GOT3 (cell line): ENCODE measurements at regions not wholly inside any gene's neighbourhood (a gene's known extent, or its start where the extent isn't known, plus 50 kb on each side); places are given as distances from the start of the nearest gene placed in this dataset.
"Not testable (repeated sequence)": the region's sequence is repeated elsewhere in the genome, so short reads cannot be mapped to it uniquely, and the experiment has no call there.

ENCODE experiments used
- DNase-seq: peaks from one replicate; lab custom pipeline; 2025; ENCODE audit warnings: mixed read lengths; lab: John Stamatoyannopoulos, UW

DNA sequence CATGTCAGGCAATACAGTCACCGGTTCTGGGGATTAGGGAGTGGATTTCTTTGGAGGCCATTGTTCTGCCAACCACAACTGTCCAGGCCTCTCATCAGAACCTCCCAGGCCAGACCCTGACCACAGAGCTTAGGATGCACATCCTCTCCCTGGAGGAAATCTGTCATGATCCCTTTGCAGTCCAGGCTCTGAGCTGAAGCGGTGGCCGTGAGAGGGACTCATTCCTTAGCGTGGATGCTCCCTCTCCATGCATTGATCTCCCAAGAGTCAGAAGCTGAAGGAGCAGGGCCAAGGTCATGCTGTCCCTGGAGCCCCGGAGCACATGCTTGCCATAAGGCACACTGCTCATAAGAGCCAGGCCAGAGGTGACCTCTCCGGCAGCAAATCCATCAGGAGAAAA, 181.4 kb downstream of the COPRS start:
- no peak for DNase-seq

DNA sequence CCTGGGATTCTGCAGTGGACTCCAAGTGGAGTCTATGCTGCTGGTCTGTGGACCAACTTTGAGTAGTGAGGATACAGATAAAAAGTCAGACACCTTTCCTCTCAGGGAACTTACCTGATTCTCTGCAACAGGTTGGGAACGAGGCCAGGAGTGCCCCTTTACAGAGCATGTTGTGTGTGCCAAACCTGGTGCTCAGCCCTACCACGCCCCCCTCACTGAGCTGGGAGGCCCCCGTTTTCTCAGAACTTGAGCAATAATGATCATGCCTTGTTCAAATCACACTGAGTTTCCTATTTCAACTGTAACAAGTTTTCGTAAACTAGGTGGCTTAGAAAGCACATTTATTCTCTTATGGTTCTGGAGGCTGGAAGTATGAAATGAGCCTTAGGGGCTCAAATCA, 182.0 kb downstream of the COPRS start:
- DNase-seq = no peak

DNA sequence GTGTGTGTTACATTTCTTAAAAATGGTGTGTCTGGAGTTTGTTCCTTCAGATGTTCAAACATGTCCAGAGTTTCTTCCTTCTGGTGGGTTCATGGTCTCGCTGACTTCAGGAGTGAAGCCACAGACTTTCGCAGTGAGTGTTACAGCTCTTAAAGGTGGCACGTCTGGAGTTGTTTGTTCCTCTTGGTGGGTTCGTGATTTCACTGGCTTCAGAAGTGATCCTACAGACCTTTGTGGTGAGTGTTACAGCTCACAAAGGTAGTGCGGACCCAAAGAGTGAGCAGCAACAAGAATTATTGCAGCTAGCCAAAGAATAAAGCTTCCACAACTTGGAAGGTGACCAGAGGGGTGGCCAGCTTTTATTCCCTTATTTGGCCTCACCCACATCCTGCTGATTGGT, 183.7 kb downstream of the COPRS start:
- DNase-seq = not testable (repeated sequence)

DNA sequence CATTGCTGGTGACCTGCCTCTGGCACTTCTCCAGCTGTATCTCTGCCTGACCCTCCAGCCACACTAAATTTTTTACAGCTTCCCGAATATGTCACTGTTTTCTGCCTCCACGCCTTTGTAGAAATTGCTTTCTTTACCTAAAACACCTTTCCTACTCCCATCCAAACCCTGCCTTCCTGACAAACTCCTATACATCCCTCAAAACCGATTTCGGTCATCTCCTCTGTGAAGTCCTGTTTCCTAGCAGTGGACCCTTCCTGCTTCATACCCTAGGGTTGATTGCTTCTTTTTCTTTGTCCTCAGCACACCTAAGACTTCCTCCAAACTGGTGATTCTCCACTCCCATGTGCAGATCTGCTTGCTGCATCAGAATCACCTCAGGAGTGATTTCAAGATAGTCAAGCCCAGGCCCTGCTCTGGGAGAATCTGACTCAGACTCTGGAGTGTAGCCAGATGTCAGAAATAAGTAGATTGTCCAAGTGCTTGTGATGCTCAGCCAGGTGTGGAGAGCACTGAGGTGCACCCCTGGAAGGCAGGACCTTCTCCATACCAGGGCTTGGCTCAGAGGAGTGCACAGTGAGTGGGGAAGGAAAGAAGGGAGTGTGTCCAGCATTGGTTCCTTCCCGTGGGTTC, 184.2 kb downstream of the COPRS start:
- no peak for DNase-seq

DNA sequence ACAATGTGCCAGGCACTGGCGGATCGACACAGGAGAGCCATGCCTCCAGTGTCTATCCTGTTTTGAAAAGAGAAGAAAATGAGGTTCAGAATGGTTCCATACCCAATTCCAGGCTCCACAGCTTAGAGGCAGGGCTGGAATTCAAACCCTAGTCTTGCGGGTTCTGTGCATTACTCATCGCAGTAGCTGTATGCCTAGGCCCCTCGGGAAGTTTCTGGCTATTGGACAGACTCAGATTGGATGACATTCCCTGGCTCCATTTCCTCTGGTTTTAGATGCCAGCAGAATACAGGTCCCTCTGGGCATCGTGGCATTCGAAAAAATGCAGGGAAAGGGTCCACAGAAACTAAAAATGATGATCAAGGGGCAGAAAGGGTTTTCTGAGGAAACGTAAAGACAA, 184.7 kb downstream of the COPRS start:
- DNase-seq = no peak

DNA sequence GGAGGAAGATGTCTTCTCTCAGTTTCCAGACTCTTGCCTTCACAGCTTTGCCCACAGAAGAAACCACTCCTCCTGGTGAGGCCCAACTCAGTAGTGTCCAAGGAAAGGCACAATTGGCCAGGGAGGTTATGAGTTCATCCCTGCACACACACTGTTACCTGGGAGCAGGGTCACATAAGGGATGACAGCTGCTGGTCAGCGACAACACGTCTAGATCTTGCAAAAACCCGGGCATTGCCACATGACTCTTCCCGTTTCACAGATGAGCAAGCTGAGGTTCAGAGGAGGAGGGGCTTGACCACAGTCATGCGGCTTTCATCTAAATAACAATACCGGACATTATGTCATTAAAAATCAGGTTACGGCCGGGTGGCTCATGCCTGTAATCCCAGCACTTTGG, 186.0 kb downstream of the COPRS start:
- no peak for DNase-seq

DNA sequence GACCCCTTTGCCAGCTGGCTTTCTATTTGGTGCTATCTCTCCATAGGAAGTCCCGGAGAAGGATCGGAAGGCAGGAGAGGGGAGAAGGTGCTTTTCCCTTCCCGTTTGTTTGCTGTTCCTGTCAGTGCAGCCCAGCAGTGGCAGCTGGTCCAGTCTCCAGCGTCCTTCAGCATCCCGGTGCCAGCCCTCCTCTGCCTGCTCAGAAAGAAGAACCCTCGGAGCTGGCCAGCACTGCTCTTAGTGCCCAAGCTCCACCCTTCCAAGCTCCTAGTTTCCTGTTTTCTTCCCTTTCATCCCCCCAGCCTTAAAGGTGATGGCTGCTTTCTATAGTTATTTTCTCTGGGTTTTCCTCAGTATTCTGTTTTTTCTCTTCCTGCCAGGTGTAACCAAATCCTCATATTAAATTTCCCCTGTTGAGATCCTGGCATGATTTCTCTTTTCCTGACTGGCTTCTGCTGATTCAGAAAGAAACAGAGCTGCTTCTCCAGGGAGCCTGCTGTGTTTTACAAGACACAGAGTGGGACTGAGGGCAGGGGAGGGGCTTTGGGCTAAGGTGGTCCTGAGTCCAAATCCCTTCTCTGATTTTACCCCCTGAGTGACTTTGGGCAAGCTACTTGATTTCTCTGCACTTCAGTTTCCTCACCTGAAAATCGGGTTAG, 186.8 kb downstream of the COPRS start:
- DNase-seq = no peak

DNA sequence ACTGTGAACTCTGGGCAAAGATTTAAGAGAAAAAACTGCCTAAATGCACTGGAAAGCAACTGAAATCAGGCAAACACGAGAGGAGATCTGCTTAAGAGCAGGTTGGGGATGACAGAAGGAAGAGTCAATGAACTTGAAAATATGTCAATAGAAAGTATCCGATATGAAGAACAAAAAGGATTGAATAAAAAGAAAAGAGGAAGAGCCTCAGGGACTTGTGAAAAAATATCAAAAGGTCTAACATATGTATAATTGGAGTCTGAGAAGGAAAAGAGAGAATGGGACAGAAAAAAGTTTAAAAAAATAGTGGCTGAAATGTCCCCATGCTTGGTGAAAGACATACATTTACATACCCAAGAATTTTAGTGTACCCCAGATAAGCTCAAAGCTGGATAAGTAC, 195.5 kb downstream of the COPRS start:
- DNase-seq = no peak

DNA sequence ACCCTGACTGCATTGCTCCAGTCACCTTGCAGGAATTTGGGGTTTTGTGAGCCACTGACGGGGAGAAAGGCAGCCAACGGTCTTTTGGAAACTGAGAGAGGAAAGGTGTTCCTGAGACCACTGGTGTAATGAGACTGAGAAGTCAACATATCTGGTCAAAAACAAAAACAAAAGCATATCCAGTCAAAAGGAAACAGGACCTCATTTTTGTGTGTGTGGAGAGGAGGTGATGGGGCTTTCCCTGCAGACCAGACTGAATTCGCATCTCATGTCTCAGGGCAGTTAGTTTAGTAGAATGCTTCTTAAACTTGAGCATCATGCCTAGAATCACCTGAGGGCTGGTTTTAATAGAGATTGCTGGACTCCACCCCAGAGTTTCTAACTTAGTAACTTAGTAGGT, 198.4 kb downstream of the COPRS start:
- no peak for DNase-seq

DNA sequence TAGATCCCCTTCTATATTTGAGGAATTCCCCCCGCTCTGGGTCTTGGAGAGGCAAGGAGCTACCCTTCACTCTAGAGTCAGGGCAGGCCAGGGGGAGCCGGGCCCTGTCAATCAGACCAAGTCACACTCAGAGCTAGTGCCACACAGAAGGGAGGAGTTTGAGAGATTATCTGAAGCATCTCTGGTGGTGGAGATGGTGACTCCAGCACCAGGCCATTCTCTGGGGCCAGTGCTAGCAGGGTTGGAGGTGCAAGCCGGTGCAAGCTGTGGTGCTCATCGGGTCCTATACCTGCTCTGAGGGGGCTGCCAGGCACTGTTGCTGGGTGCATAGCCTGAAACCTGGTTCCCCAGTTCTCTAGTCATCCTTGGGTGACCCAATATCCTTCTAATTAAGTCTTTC, 201.2 kb downstream of the COPRS start:
- no peak for DNase-seq

DNA sequence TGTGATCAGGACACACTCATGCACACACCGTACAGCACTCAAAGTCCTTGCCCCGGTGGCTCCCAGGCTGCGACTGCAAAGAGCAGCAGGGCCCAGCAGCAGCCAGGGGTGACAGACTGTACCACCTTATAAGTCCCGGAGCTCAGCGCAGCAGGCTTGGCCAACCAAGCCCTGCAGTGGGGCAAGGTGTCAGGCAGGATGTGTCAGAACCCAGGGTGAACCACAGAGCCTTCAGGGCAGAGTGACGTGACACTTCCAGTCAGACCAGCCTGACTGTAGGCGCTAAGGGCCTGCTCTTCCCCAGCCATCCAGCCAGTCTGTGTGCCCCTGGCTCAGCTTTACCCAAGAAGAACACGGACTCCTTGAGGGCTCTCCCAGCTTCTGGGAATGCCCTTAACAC, 204.1 kb downstream of the COPRS start:
- no peak for DNase-seq

DNA sequence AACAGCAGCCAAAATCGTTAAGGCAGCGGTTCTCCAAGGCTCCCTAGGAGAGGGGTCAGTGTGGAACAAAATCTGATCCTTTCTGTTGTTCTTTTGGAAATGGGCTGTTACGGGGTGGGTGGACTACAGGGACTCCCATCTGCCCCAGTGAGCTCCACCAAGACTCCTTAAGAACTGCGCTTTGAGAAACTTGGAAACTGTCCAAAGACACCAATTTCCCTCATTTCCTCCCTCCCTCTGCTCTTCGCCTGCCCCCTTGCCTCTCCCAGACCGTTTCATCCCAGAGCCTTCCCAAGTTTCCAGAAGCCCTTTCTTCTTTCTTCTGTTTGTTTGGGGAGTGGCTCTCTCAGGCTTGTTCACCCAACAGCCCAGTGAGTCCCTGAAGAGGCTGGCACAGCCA, 205.4 kb downstream of the COPRS start:
- DNase-seq = no peak

DNA sequence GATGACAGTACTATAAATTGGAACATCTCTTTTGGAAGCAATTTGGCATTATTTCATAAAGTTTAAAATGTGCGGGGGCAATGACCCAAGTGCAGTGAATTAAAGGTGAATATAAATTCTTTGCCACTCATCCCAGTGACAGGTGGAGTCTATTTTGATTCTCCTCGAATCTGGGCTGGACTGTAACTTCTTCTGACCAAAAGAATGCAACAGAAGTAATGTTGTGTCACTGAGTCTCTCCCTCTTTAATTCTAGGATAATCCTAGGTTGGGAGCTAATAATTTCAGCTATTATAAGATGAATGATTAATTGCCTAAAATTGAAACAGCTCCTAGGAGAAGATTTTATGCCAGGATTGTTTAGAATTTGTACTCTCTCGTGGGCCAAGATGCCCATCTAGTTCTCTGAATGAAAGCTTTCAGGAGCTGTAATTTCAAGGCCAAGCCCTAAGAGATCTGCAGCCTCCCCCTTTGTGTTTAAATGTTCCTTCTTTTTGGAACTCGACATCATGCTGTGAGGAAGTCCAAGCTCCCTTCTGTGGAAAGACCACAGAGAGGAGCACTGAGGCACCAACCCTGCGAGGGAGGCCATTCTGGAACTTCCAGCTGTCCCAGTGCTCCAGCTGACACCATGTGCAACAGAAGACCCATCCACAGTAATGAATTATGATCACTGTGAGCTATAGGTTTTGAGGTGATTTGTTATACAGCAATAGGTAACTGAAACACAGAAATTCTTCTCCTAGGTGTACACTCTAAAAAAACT, 208.1 kb downstream of the COPRS start:
- no peak for DNase-seq

DNA sequence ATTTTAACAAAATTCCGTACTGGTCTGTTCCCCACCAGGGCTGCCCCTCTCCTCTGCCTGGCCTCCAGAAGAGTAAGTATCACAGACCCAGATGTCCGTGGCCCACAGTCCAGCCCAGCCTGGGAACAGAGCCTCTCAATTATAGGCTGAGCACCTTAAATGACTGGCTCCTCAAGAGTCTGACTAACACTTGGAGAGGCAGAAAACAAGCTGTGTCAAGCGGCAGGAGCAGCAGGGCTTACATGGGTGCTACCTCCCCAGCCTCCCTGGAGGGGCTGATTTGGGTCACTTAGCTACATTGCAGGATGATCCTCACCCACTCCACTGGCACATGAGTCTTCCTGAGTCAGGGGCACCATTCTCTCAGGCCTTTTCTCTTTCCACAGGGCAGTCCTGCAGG, 209.7 kb downstream of the COPRS start:
- no peak for DNase-seq

DNA sequence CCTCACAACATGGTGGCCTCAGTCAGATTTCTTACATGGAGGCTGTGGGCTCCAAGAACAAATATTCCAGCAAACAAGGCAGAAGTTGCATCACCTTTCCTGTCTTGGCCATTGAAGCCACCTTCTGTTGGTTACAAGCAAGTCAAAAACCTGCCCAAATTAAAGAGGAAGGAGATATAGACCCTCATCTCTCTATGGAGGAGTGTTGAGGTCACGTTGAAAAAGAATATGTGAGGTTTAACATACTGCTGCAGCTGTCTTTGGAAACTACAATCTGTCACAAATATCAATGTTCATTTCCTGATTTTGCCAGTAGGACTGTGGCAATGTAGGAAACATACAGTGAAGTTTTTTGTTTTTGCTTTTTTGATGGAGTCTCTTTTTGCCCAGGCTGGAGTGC, 211.4 kb downstream of the COPRS start:
- DNase-seq = no peak

DNA sequence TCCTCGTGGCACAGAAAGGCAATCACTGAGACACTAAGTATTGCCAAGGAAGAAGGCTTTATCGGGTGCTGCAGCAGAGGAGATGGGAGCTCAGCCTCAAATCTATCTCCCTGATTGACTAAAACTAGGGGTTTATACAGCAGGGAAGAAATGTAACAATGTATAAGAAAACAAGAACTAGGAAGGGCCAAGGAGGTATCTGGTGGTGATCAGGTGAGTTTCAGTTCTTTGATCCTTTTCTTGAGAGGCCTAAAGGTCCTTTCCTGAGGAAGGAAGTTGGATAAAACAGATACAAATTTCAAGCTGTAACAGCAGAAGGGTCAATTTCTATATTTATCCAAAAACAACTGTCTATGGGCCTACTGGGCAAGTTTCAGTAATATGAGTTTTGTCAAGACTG, 212.4 kb downstream of the COPRS start:
- DNase-seq = no peak

DNA sequence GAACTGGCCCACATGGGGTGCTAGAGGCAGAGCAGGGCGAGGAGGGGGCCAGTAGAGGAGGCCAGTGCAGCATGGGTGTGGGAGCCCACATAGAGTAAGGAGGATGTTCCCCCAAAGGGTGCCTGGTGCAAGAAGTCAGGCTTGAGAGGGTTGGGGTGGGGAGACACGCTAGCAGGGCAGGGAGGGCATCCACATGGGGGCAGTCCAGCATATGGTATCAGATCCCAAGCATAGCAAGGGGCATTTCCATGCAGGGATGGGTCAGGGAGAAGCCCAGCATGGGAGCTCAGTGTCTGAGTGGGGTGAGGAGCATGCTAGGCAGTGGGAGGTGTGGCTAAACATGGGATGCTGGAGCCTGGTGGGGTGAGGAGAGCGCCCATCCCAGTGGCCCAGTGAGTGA, 213.7 kb downstream of the COPRS start:
- no peak for DNase-seq

DNA sequence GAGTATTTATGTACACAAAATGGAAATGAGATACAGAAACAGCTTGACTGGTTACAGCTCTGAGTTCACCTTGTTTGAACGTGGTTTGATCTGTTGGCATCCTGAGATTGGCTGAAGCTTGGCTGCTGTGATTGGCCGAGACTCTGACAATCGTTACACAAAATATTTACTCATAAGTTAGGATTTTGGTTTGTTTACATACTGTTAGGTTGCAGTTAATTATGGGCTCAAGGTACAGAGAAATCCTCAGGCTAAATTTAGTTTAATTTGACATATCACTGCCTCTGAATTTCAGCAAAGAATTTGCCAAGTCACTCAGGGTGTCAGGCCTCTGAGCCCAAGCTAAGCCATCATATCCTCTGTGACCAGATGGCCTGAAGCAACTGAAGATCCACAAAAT, 227.3 kb downstream of the COPRS start:
- no peak for DNase-seq

DNA sequence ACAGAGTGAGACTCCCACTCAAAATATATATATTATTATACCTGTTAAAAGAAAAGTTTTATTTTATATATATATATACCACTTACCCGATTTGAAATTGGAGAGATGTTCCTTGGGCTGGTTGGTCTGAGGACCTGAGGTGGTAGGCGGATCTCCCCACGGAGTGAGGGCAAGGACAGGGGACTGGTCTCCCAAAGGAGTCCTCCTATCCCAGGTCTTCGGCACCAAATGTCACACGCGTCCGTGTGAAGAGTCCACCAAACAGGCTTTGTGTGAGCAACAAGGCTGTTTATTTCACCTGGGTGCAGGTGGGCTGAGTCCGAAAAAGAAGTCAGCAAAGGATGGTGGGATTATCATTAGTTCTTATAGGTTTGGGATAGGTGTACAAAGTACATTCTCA, 228.2 kb downstream of the COPRS start:
- not testable (repeated sequence) for DNase-seq

DNA sequence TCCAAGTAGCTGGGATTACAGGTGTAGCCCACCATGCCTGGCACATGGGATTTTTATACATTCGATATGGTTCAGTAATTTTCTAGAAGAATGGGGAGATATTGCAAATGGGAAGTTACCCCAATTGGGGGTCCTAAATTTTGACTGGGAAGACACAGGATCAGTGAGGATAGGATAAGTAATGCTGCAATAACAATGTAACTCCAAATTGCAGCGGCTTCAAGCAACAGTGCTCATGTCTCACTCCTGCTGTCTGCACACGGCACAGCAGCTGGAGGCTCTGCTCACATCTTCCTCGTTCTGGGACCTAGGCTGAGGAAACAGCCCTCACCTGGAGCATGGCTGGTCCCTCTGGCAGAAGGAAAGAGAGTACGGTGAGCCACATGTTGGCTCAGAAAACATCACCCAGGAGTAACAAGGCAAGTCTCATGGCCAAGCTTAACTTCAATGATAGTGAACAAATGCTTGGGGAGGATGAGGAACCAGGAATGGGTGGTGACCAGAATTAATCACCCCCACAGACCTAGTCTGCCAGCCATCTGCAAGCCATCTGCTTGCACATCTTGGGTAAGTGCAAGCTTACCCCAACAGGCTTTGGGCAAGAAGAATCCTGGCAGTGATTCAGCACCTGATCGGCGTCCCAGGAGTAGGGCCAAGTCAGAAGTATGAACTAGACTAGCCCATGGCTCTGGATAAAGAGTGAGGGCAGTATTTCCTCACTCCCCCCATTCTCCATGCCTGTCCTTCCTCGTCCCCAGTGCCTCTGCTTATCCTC, 229.2 kb downstream of the COPRS start:
- no peak for DNase-seq

DNA sequence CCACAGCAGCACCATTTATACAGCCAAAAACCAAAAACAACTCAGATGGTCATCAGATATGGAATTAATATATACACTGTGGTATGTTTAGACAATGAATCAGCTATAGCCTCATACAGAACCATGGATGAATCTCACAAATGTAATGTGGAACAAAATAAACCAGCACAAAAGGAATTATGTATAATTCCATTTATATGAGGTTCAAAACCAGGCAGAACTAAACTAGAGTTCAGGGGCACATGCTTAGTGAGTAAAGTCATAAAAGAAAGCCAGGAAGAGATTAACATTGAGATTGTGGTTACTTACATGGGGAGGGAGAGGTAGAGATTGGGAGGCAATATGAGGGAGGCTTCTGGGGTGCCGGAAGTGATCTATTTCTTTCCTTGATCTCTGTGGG, 231.1 kb downstream of the COPRS start:
- DNase-seq = no peak

DNA sequence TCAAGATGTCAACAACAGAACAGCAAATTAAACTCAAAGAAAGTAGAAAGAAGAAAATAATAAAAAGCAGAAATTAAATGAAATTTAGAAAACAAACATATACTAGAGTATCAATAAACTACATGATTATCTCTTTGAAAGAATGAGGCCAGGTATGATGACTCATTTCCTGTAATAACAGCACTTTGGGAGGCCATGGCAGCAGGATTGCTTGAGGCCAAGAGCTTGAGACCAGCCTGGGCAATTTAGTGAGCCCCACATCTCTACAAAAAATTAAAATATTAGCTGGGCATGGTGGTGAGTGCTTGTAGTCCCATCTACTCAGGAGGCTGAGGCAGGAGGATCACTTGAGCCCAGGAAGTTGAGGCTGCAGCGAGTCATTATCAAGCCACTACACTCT, 232.5 kb downstream of the RAB11FIP4 start:
- no peak for DNase-seq

DNA sequence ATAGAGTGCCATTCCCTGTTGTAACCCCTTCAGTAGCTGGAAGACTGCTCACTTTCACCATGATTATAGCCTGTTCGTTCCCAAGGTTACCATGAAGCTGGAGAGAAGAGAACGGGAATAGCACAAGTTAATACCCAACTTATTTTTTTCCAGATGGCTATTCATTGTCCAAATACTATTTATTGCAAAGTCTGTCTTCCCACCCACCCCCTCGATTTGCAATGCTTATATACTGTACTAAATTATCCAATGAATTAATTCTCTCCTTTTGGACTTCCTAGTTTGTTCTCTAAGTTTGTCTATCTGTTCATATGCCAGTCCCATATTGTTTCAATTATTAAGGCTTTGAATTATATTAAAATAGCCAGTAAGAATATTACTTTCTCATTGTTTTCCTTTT, 231.0 kb downstream of the RAB11FIP4 start:
- no peak for DNase-seq
